CD4-positive, alpha-beta T cell treated with Interferon alpha-2 for 1 hour (primary cell): ENCODE measurements at regions not wholly inside any gene's neighbourhood (a gene's known extent, or its start where the extent isn't known, plus 50 kb on each side); places are given as distances from the start of the nearest gene placed in this dataset.

Experiments used
- DNase-seq, 2 donors: peaks; one replicate each; pipeline ENCODE4 v3.0.0-alpha.2; 2020 to 2022

DNA sequence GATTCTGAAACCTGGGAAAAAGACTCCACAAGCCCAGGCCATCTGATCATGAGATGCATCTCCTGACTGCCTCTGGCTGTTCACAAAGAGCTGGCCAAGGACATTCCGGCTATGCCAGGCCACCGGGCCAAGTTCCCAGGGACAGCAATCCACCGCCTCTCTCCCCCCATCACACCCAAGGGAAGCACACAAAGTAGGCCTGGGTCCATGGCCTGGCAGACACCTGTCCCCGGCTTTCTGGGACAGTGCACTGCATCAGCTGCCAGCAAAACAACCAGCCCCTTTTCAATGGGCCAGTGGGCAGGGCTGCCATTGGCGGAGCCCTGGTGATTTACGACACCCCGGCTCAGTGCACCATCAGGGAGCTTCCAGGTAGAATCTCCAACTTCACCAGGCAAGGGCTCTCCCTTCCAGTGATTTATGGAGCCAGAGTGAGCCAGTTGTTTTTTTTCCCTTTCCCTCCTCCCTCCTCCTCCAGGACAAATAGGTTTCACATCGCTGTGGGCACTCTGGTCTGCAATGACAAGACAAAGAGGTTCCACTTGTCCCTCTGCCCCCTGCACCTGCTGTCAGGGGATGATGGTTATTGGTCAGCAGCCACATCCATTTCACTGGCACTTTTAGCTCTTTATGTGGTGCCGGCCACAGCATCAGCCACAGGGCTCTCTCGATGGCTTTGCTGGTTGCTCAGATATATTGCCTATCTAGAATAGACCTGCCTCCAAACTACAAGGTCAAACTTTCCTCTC, 149.6 kb downstream of the SLC38A6 start:
- no peak for DNase-seq

DNA sequence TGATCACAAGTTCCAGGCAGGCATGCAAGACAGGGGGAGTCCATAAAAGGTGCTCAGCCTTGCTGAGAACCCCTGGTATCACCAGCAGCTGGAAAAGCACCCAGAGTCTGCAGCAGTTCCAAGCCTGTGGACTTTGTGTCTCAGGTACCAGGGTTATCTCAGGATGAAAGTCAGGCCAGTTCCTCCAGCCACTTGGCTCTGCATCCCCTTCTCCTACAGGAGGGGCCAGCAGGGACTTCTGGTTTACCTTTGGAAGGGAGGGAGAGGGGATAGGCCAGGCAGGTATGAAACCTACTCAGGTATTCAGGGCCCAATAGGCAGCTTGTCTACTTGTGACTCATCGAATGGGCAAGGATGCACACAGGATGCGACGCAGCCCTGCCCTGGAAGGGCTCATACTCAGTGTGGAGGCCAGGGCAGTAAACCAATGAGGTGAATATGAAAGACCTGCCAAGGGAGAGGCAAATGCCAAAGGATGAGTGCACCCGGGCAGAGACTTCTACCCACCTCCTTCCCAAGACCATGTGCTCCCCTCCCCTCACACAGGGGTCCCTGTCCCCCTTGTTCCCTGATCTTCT, 148.2 kb downstream of the SLC38A6 start:
- DNase-seq, result no peak

GRCh38 chr14:61128382-61129167, 147.5 kb downstream of the SLC38A6 start:
- DNase-seq, result no peak

GRCh38 chr14:61126603-61127498, 145.8 kb downstream of the SLC38A6 start:
- DNase-seq, result no peak

DNA sequence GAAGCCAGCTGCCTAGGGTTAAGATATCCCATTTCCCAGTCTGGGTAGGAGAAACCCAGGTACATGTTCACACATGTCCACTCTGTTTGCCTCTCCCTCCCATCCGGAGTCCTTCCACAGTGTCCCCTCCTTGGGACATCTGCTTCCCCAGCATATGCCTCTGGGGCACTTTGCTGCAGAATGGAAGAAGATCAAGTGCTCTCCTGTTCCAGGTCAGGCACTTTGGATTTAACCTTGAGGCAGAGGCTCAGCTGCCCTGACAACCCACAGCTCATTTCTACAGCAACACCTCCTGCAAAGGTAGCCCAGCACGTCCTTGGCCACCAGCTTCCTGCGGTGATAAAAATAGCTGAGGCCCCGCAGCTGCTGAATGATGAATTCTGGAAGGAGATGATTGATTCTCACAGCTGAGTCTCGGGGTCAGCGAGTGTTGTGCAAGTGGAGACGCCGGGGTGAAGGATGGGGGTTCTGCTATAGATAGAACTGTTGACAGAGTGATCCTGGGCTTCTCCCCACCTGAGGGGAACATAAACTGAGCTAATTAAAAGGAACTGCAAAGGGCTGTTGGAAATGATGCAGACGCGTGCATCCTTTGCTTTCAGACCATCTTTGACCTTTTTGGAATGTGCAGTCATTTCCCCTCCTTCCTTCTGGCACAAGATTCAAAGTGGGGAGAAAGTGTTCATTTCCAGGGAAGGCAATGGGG, 145.0 kb downstream of the SLC38A6 start:
- no peak for DNase-seq

GRCh38 chr14:61125041-61125866, 144.2 kb downstream of the SLC38A6 start:
- DNase-seq, result no peak

GRCh38 chr14:61122862-61123261, 141.8 kb downstream of the SLC38A6 start:
- DNase-seq, result no peak

GRCh38 chr14:61121355-61121787, 140.3 kb downstream of the SLC38A6 start:
- no peak for DNase-seq

DNA sequence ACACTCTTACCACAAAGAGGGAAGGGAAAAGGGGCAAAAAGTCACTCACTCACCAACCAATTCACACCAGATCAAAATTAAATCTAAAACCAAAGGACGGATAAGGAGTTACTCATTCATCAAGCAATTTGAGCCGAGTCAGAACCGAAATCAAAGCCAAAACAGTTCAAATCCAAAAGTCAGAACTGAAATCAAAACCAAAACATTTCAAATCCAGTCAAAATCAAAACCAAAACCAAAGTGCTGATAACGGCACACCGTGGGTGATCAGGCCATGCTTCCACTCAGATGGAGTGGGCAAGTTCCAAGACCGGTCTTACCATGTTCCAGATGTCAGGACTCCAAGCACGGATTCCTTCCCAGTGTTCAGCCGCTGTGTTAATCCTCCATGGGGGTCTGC, 139.5 kb downstream of the SLC38A6 start:
- peak in 1 of 2 donors; percentile 9 for DNase-seq

- no peak for DNase-seq
These were observed 138.0 kb downstream of the SLC38A6 start for GRCh38 chr14:61119006-61119405.

DNA sequence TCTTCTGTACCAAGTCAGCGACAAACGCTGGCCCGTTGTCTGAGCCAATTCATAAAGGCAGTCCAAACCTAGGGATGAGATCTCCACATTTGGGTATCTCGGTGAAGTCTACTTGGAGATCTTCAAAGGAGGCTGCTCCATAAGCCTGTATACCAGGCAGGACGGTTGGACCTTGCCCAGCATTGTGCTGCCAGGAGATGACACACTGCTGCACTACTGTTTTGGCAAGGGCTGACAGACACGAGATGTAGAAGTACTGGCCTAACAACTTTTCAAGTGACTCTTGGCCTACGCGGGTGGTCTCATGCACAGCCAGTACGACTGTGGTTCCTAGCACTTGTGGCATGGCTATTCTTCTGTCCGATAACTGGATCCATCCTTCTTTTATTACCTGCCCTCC, 135.3 kb downstream of the SLC38A6 start:
- DNase-seq, result no peak

DNA sequence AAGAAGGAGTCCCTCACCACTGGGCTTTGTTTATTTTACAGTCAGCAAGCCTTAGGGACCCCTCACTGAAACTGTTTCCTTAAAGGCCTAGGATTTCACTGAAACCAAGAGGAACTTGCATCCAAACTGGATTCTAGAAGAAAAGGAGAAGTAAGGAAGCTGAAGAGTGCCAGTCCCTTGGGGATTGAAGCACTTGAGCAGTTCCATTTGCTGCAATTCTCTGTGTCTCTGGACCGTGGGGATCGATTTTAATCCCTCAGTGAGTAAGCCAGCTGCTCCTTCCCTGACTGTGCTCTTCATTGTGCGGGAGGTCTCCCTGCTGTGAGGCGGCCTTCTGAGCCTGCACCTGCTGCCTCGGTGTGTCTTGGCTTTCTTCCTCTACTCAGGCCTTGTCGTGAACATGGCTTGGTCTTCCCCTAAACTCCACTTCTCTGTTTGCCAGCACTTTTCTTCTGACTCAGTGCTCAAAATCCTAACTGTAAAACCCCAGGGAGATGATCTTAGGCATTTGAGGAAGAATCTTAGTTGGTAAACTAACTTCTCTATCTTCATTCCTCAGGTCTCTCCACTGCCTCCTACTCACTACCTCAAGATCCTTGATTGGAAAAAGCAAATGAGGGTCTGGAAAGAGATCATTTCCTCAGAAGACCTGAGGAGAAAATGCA, 132.6 kb downstream of the SLC38A6 start:
- no peak for DNase-seq

DNA sequence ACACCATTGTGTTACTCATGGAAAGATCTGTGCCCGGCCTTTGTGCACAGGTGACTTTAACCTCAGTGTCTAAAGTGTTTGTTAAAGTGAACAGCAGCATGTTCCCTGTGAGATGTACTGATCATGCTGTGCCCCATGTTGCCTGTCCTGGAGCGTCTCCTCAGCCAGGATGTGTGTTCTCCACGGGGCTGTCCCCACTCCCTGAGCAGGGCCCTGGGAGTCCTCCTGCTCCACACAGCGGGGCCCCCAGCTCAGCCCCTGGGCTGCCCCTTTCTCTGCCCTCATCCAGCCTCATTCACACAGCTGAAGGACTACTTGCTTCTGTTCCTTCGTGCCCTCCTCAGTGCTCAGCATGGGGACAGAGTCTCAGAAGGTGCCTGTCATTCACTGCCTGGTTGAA, 131.5 kb downstream of the SLC38A6 start:
- DNase-seq, result no peak

- no peak for DNase-seq
These were observed 130.7 kb downstream of the SLC38A6 start for GRCh38 chr14:61111731-61112130.

- no peak for DNase-seq
These were observed 130.2 kb downstream of the SLC38A6 start for GRCh38 chr14:61111209-61111665.

GRCh38 chr14:61110316-61111082, 129.5 kb downstream of the SLC38A6 start:
- no peak for DNase-seq

DNA sequence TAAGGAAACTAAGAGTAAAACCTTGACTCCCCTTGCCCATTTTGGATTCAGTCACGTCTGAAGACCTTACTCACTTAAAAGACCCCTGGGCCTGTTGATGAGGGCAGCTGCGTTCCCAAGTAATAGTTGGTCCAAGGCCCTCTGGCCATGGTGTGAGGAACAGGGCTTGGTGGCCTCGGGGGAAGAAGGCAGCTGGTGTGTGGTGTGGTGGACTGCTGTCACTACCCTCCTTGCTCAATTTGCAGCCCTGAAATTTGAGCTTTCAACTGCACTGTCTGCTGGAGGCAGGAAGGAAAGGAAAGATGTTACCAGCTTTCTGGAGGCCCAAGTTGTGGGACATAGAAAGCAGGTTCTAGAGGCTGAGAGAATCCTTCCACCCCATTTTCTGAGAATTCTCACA, 128.2 kb downstream of the SLC38A6 start:
- no peak for DNase-seq

GRCh38 chr14:61108496-61109141, 127.6 kb downstream of the SLC38A6 start:
- DNase-seq, result no peak

DNA sequence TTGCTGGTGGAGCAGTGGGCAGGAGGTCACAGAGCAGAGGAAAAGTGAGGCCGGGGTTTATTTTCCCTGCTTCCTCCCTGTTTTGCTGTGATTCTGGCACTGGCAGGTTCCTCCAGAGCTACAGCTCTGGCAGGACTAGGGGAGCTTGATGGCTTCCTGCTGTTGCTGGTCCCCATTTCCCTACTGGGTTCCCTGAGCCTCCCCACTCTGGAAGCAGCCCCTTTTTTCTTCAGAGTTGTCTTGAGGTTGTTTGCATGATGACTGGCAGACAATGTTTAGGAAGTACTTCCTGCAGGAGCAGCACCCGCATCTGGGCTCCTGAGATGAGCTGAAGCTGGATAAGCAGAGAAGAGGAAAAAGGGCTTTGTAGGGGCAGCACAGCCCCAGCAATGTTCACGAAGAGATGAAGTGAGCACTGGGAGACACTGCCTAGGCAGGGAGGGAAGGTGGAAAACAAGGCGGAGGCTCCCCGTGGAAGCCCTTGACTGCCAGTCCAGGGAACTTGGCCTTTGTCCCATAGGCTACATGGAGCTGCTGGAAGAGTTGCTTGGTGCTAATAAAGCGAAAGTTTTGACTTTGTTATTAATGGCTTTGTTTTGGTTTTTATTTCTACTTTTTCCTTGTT, 126.9 kb downstream of the SLC38A6 start:
- DNase-seq, result no peak
